ENCODE measurements at regions not wholly inside any gene's neighbourhood (a gene's known extent, or its start where the extent isn't known, plus 50 kb on each side); places are given as distances from the start of the nearest gene placed in this dataset.

DNA sequence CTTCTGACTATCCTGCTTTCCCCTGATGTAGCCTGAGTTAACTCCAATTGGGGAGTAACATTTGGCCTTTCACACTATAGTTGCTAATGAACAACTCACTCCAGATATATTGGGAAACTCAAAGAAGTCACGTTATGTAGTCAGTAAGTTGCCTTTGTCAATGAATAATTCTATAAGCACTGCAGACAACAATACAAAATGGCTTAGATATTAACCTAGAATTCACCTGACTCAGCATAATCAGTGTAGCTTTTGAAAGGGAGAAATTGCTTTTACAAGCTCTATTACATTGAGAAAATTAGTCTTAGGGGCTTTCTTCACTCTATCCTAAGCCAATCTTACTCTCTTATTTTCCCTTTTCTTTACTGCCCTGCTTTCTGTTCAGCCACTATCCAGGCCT is 303.5 kb upstream of the NR5A2 start:
- TF ChIP-seq CTCF (IDR thresholded peaks at IDR 0.05; ENCODE audit: insufficient read depth, low read length, poor library complexity, severe bottlenecking) = no peak
- Histone ChIP-seq H3K27me3 (ENCODE audit: low read length) (no peaks in the 10 kb centered on the region), H3F3A (ENCODE audit: insufficient read depth) (no peaks in the 10 kb centered on the region), H3K27ac (ENCODE audit: low read depth, low read length) (no peak overlapping the region), H3K36me3 (ENCODE audit: low read length) (no peaks in the 10 kb centered on the region), H3K9me2 (replicated peaks; ENCODE audit: insufficient read depth, low read length) (no peaks in the 10 kb centered on the region), H4K20me1 (ENCODE audit: low read depth, low read length) (no peaks in the 10 kb centered on the region), H3K4me2 (ENCODE audit: low read depth, low read length, poor library complexity, severe bottlenecking) (no peak overlapping the region), H2AFZ (ENCODE audit: low read depth, low read length, severe bottlenecking) (no peak overlapping the region), H3K9ac (ENCODE audit: low read length) (no peak overlapping the region), H3K79me2 (ENCODE audit: insufficient read depth, low read length) (no peaks in the 10 kb centered on the region), H3K4me3 (ENCODE audit: insufficient read depth, low read length, poor library complexity, severe bottlenecking) (no peak overlapping the region), H3K9me3 (ENCODE audit: insufficient read depth, low read length) (no peaks in the 10 kb centered on the region)

DNA sequence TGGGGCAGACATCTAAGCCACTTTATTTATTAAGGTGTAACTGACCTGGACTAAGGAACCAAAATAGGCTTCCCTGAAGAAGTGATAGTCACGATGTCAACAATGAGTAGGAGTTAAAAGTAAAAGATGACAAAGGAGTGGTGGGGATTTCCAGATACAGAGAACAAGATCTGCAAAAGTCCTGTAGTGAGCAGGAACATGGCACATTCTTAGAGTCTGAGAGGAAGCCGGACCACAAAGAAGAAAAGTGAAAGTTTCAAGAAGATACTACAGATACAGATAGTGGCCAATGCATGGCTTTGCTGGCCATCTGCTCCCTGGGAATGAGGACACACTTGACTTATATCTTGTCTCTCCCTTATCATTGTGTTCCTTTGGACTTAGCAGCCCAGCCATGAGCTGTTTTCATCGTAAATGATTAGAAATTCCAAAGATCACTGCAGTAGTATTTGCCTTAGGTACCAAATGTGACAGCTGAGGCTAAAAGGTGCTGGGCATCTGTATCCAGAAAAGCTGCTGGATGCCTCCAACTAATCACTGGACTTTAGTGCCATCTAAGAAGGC is 302.4 kb upstream of the NR5A2 start:
- H3K36me3 ChIP-seq (ENCODE audit: low read length) = no peaks in the 10 kb centered on the region
- no peak overlapping the region for H3K4me3 ChIP-seq (ENCODE audit: insufficient read depth, low read length, poor library complexity, severe bottlenecking)
- TF ChIP-seq CTCF (IDR thresholded peaks at IDR 0.05; ENCODE audit: insufficient read depth, low read length, poor library complexity, severe bottlenecking) (no peak), EZH2phosphoT487 (conservative IDR thresholded peaks at IDR 0.05; ENCODE audit: low read length) (no peak)
- H3F3A ChIP-seq (ENCODE audit: insufficient read depth) = no peaks in the 10 kb centered on the region
- H3K9me3 ChIP-seq (ENCODE audit: insufficient read depth, low read length) = no peaks in the 10 kb centered on the region
- H3K9me2 ChIP-seq (replicated peaks; ENCODE audit: insufficient read depth, low read length) = no peaks in the 10 kb centered on the region
- H4K20me1 ChIP-seq (ENCODE audit: low read depth, low read length) = no peaks in the 10 kb centered on the region
- no peak overlapping the region for H3K4me2 ChIP-seq (ENCODE audit: low read depth, low read length, poor library complexity, severe bottlenecking)
- H2AFZ ChIP-seq (ENCODE audit: low read depth, low read length, severe bottlenecking) = no peak overlapping the region
- H3K79me2 ChIP-seq (ENCODE audit: insufficient read depth, low read length) = no peaks in the 10 kb centered on the region
- no peak overlapping the region for H3K9ac ChIP-seq (ENCODE audit: low read length)
- no peak overlapping the region for H3K27ac ChIP-seq (ENCODE audit: low read depth, low read length)
- H3K27me3 ChIP-seq (ENCODE audit: low read length) = no peaks in the 10 kb centered on the region

- no peak overlapping the region for H3K4me3 ChIP-seq (ENCODE audit: insufficient read depth, low read length, poor library complexity, severe bottlenecking)
- no peaks in the 10 kb centered on the region for H3F3A ChIP-seq (ENCODE audit: insufficient read depth)
Observed at GRCh38 chr1:199727682-199728081, 299.8 kb upstream of the NR5A2 start.

More at GRCh38 chr1:199727682-199728081, 299.8 kb upstream of the NR5A2 start:
- no peak for TF ChIP-seq EZH2phosphoT487 (conservative IDR thresholded peaks at IDR 0.05; ENCODE audit: low read length)
- no peak for TF ChIP-seq CTCF (IDR thresholded peaks at IDR 0.05; ENCODE audit: insufficient read depth, low read length, poor library complexity, severe bottlenecking)
- H3K79me2 ChIP-seq (ENCODE audit: insufficient read depth, low read length) = no peaks in the 10 kb centered on the region
- H3K27ac ChIP-seq (ENCODE audit: low read depth, low read length) = no peak overlapping the region
- no peaks in the 10 kb centered on the region for H3K27me3 ChIP-seq (ENCODE audit: low read length)
- no peaks in the 10 kb centered on the region for H3K9me3 ChIP-seq (ENCODE audit: insufficient read depth, low read length)
- H3K4me2 ChIP-seq (ENCODE audit: low read depth, low read length, poor library complexity, severe bottlenecking) = no peak overlapping the region
- no peak overlapping the region for H3K9ac ChIP-seq (ENCODE audit: low read length)
- no peaks in the 10 kb centered on the region for H3K36me3 ChIP-seq (ENCODE audit: low read length)
- H4K20me1 ChIP-seq (ENCODE audit: low read depth, low read length) = no peaks in the 10 kb centered on the region
- no peaks in the 10 kb centered on the region for H3K9me2 ChIP-seq (replicated peaks; ENCODE audit: insufficient read depth, low read length)
- no peak overlapping the region for H2AFZ ChIP-seq (ENCODE audit: low read depth, low read length, severe bottlenecking)
